Heart left ventricle (tissue), 16 donors: ENCODE measurements at regions not wholly inside any gene's neighbourhood (a gene's known extent, or its start where the extent isn't known, plus 50 kb on each side); places are given as distances from the start of the nearest gene placed in this dataset.

Experiments used
- ATAC-seq, 4 donors: fragments of 200-7000 bp; cut with Tn5 transposase; one replicate each; pipeline ENCODE4 v1.9.1; 2020 to 2022; ENCODE audit warnings: moderate library complexity in 4 of 4, mild to moderate bottlenecking in 3 of 4, moderate number of reproducible peaks in 1 of 4
- DNase-seq, 5 donors: peaks; one replicate each; pipeline ENCODE4 v3.0.0-alpha.2; 2020
- H3K27ac ChIP-seq, 12 donors: fragments of 200-600 bp; sonication (generic) in 4 of 12; one replicate each; pipeline versions ENCODE4 v1.5.0 to v1.8.0; 2016 to 2022; ENCODE audit warnings: mild to moderate bottlenecking in 2 of 12
- H3K27me3 ChIP-seq, 9 donors: fragments of 200-600 bp; sonication (generic) in 2 of 9; one replicate each; pipeline versions ENCODE4 v1.5.1 to v1.8.0; 2016 to 2022; ENCODE audit warnings: mild to moderate bottlenecking in 3 of 9
- H3K36me3 ChIP-seq, 9 donors: fragments of 200-600 bp; sonication (generic) in 2 of 9; one replicate each; pipeline versions ENCODE4 v1.5.0 to v1.8.0; 2018 to 2022; ENCODE audit warnings: mild to moderate bottlenecking in 2 of 9
- H3K4me1 ChIP-seq, 12 donors: fragments of 200-600 bp; sonication (generic) in 4 of 12; one replicate each; pipeline versions ENCODE4 v1.5.0 to v1.8.0; 2016 to 2022; ENCODE audit warnings: mild to moderate bottlenecking in 3 of 12
- H3K4me3 ChIP-seq, 12 donors: fragments of 200-600 bp; sonication (generic) in 4 of 12; one replicate each; pipeline versions ENCODE4 v1.5.0 to v1.8.0; 2017 to 2022; ENCODE audit warnings: mild to moderate bottlenecking in 9 of 12, moderate library complexity in 4 of 12
- H3K9me3 ChIP-seq, 12 donors: fragments of 200-600 bp; sonication (generic) in 4 of 12; one replicate each; pipeline versions ENCODE4 v1.5.0 to v1.8.0; 2016 to 2022; ENCODE audit warnings: mild to moderate bottlenecking in 1 of 12
- POLR2A ChIP-seq, 2 donors: fragments of 450-650 bp; IDR thresholded peaks; one replicate each; pipeline ENCODE4 v1.6.1; 2017; ENCODE audit warnings: antibody characterized with exemption in 2 of 2, mild to moderate bottlenecking in 2 of 2, moderate library complexity in 2 of 2
- WGBS, 4 donors: extraction: QIAGEN DNeasy Blood & Tissue Kit in 2 of 4; methylation state at CpG; one replicate each; pipeline versions ENCODE4 v1.1.5 to v1.1.7; 2013 to 2018; 5-methylcytosine and 5-hydroxymethylcytosine counted together
- intact Hi-C, 10 donors: fragments of 100-400 bp; cut with DNase I; formaldehyde crosslinking; loops; one replicate each; pipeline versions ENCODE4 v1.11.1 to v1.14.2; 2022
- TF ChIP-seq, protein P1 (sequence below), 12 donors: fragments of 200-600 bp; sonication (generic) in 4 of 12; IDR thresholded peaks; one replicate each; pipeline versions ENCODE4 v1.5.0 to v1.8.0; 2018 to 2022; ENCODE audit warnings: antibody characterized with exemption in 12 of 12, mild to moderate bottlenecking in 5 of 12
- donor health status: ischemic (EF 13 %, LVEDD 7.1; RV severe dilation, severe dysfunction).
- donor health status: healthy with polysubstance abuse.
- donor health status: DM: no; HTN: yes; CAD: no.
- donor health status: DM: no; HTN: no; CAD: no.
- donor health status: ischemic (EF 25% LVEDD 6.9; RV normal size, moderate dysfunction).
- donor health status: ischemic (EF 25% LVEDD 5.7; RV mildly dilated, moderate dysfunction).
- donor health status: healthy.
- donor health status: DM: yes; HTN: yes; CAD: no.
- donor health status: ischemic (EF 35%, LVEDD 5.7; RV mildly dilated, moderate dysfunction).
- donor health status: nonischemic (EF 11% LVEDD 7.7; RV severe dilation, severe dysfunction).
- donor health status: DM: yes; HTN: yes; CAD: no.
- donor health status: PGD.
- donor health status: ischemic (EF 29% LVEDD 5.4; RV normal size, mild dysfunction).
- donor health status: nonischemic (EF 23%, LVEDD 6.1; RV moderate dilation, normal function).

DNA sequence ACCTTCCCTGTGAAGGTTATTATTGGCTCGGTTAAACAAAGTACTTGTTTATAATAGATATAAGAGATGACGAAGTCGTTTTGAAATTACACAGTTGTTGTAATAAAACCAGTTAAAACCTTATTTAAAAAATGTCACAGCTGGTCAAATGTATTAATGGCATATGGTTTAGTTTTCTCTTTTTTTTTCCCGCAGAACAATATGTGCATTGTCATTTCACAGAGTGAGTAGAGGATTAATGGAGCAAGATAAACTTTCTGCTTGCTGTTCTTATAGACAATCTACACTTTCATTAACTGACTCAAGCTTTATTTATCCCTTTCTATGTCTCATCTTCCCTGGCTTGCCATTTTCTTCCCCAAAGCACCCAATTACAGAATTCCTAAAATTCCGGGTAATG, 404.3 kb upstream of the NPVF start:
- Histone ChIP-seq H3K27me3 (no peaks in the 10 kb centered on the region), H3K4me1 (peaks cover 0 to 16% (median 8%) of the 10 kb centered on the region in 12 donors), H3K27ac (no peak overlapping the region), H3K36me3 (no peaks in the 10 kb centered on the region), H3K4me3 (no peak overlapping the region), H3K9me3 (no peaks in the 10 kb centered on the region)
- 76 to 84% (median 79%) methylated on average over 5 of the region's 5 CpGs for WGBS, 4 donors
- no peak for DNase-seq
- TF ChIP-seq, protein P1, sequence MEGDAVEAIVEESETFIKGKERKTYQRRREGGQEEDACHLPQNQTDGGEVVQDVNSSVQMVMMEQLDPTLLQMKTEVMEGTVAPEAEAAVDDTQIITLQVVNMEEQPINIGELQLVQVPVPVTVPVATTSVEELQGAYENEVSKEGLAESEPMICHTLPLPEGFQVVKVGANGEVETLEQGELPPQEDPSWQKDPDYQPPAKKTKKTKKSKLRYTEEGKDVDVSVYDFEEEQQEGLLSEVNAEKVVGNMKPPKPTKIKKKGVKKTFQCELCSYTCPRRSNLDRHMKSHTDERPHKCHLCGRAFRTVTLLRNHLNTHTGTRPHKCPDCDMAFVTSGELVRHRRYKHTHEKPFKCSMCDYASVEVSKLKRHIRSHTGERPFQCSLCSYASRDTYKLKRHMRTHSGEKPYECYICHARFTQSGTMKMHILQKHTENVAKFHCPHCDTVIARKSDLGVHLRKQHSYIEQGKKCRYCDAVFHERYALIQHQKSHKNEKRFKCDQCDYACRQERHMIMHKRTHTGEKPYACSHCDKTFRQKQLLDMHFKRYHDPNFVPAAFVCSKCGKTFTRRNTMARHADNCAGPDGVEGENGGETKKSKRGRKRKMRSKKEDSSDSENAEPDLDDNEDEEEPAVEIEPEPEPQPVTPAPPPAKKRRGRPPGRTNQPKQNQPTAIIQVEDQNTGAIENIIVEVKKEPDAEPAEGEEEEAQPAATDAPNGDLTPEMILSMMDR (IDR thresholded peaks at IDR 0.05), result no peak
- TF ChIP-seq POLR2A (IDR thresholded peaks at IDR 0.05), result no peak
- intact Hi-C loops, result loop anchor here in 1 of 10 donors (10.0 kb wide), 1 partner anchor 222 kb away; no protein-coding TSS in a partner anchor
- ATAC-seq, result no peak

DNA sequence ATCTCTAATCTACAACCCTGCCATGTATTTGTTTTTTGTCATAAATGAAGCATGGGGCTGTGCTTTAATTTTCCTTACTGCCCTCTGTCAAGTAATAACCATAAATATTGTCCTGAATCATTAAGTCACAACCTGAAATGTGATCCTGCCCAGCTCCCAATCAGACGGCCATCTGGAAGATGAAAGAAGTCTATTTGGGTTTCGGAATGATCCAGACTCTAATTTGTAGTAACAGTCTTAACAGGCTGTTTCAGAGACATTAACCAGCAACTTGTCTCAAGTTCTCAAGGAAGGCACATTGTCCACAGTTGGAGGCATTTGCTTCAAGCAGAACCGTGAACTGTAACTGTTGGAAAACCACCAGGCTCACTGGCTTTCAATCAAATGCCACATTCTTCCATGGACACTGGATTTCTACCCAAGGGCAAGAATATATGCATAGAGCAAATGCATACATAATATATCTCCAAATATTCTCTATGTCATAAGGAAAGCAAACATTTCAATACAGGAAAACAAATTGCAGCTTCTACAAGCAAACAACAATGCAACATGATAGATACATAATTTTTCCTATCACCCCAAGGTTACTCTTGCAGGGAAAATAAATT, 405.2 kb upstream of the NPVF start:
- Histone ChIP-seq H3K4me1 (peaks cover 0 to 24% (median 9%) of the 10 kb centered on the region in 12 donors), H3K27ac (no peak overlapping the region), H3K27me3 (no peaks in the 10 kb centered on the region), H3K36me3 (no peaks in the 10 kb centered on the region), H3K9me3 (no peaks in the 10 kb centered on the region), H3K4me3 (no peak overlapping the region)
- DNase-seq (no peak), ATAC-seq (no peak)
- 77 to 88% (median 82%) methylated on average over 3 of the region's 3 CpGs for WGBS, 4 donors
- intact Hi-C loops, result loop anchor here in 1 of 10 donors (10.0 kb wide), 1 partner anchor 221 kb away; no protein-coding TSS in a partner anchor
- TF ChIP-seq, protein P1 (IDR thresholded peaks at IDR 0.05), result no peak
- TF ChIP-seq POLR2A (IDR thresholded peaks at IDR 0.05), result no peak

DNA sequence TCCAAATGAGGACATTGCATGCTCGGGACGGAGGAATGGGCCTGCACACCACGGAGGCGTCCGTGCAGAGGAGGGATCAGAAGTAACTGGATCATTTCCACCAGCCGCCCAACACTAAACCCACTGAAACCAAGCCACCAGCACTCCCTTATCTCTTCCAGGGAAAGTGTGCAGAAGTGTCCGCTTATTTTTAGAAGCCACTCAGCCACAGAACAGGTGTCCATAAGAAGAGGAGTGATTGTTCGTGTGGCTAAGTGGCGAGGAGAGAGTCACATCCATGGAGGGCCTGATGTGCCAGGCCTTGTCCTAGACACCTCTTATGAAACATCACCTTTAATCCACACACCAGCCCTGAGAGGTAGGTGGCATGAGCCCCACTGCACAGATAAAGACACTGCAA, 407.9 kb upstream of the NPVF start:
- intact Hi-C loops, result loop anchor here in 1 of 10 donors (10.0 kb wide), 1 partner anchor 219 kb away; no protein-coding TSS in a partner anchor
- Histone ChIP-seq H3K9me3 (no peaks in the 10 kb centered on the region), H3K27me3 (no peaks in the 10 kb centered on the region), H3K36me3 (no peaks in the 10 kb centered on the region), H3K4me1 (peaks cover 0 to 27% (median 9%) of the 10 kb centered on the region in 12 donors), H3K4me3 (no peak overlapping the region), H3K27ac (peak overlapping the region in 5 of 12 donors; percentile 4 to 62 (median 19))
- DNase-seq (no peak), ATAC-seq (peak in 3 of 4 donors; percentile 5 to 38 (median 35))
- no peak for TF ChIP-seq POLR2A (IDR thresholded peaks at IDR 0.05)
- TF ChIP-seq, protein P1 (IDR thresholded peaks at IDR 0.05), result no peak
- WGBS, 4 donors, result 50 to 71% (median 62%) methylated on average over 9 of the region's 9 CpGs

DNA sequence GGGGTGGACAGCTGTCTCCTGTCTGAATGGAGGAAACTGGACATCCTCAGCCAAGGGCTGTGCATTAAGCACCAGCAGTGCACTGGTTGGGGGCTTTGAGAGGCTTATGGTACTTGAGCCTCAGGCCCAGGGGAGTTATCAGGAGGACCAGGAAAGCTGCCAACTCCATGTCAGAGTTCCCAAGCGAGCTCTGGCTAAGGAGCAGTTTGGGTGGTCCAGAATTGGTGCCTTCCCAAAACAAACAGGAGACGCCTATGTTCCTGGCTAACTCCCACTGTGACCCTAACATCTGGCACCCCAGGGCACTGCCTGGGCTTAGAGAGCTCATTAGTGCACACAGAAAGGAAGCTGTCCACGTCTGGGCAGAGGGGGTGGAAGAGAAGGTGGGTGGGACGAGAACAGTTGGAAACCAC, 408.6 kb upstream of the NPVF start:
- peak overlapping the region in 7 of 12 donors; percentile 3 to 62 (median 31) for H3K27ac ChIP-seq
- WGBS, 4 donors, result 22 to 45% (median 38%) methylated on average over 4 of the region's 4 CpGs
- ATAC-seq (peak; percentile 49 to 78 (median 72)), DNase-seq (peak in 4 of 5 donors; percentile 35 to 70 (median 54))
- no peaks in the 10 kb centered on the region for H3K9me3 ChIP-seq
- intact Hi-C loops, result loop anchor here in 1 of 10 donors (10.0 kb wide), 1 partner anchor 218 kb away; no protein-coding TSS in a partner anchor
- TF ChIP-seq, protein P1 (IDR thresholded peaks at IDR 0.05), result no peak
- TF ChIP-seq POLR2A (IDR thresholded peaks at IDR 0.05), result no peak
- no peak overlapping the region for H3K4me3 ChIP-seq
- H3K4me1 ChIP-seq, result peaks cover 0 to 27% (median 9%) of the 10 kb centered on the region in 12 donors
- H3K36me3 ChIP-seq, result no peaks in the 10 kb centered on the region
- no peaks in the 10 kb centered on the region for H3K27me3 ChIP-seq
